IPS-20b (cell line): ENCODE measurements at regions not wholly inside any gene's neighbourhood (a gene's known extent, or its start where the extent isn't known, plus 50 kb on each side); places are given as distances from the start of the nearest gene placed in this dataset.
"Not testable (repeated sequence)": the region's sequence is repeated elsewhere in the genome, so short reads cannot be mapped to it uniquely, and the experiment has no call there.

Experiments
- H3K27ac ChIP-seq: one replicate; pipeline ENCODE4 v1.5.1; 2013; ENCODE audit warnings: low read length
- H3K27me3 ChIP-seq: 2 replicates; pipeline ENCODE4 v1.6.1; 2013; ENCODE audit warnings: mild to moderate bottlenecking, low read length, inconsistent platforms; ENCODE audit not compliant: insufficient read depth
- H3K36me3 ChIP-seq: 2 replicates; pipeline ENCODE4 v1.6.1; 2013; ENCODE audit warnings: low read depth, mild to moderate bottlenecking, inconsistent platforms, low read length, moderate library complexity; ENCODE audit not compliant: insufficient read depth
- H3K4me1 ChIP-seq: 2 replicates; pipeline ENCODE4 v1.6.1; 2013; ENCODE audit warnings: mild to moderate bottlenecking, control low read depth, inconsistent platforms, low read length, moderate library complexity; ENCODE audit not compliant: insufficient read depth
- H3K4me3 ChIP-seq: 2 replicates; pipeline ENCODE4 v1.5.1; 2013; ENCODE audit warnings: mild to moderate bottlenecking, low read length, inconsistent platforms
- H3K9ac ChIP-seq: 2 replicates; pipeline ENCODE4 v1.6.1; 2013; ENCODE audit warnings: low read depth, mild to moderate bottlenecking, inconsistent platforms, low read length, moderate library complexity
- H3K9me3 ChIP-seq: 2 replicates; pipeline ENCODE4 v1.6.1; 2013; ENCODE audit warnings: mild to moderate bottlenecking, low read depth, low read length, inconsistent platforms; ENCODE audit not compliant: insufficient read depth

DNA sequence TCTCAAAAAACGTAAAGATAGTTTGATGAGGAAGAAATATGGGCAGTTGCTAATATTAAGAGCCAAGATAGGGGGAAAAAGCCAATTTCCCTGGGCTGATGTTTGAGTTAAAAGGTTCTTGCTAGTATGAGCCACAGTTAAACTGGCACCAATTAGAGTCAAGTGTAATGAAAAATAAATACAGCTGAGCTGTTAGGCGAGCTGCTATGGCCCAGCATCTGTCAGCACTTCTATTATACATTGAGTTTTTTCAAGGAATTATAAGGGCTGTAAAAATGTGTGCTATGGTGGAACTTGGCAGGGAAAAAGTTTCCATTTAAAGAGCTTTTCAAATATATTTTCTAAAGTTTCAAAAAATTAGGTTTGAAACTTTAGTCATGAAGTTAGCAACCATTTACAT, 279.6 kb downstream of the CYRIA start:
- Histone ChIP-seq H3K4me1 (no peaks in the 10 kb centered on the region), H3K9ac (no peak overlapping the region), H3K9me3 (no peaks in the 10 kb centered on the region)

DNA sequence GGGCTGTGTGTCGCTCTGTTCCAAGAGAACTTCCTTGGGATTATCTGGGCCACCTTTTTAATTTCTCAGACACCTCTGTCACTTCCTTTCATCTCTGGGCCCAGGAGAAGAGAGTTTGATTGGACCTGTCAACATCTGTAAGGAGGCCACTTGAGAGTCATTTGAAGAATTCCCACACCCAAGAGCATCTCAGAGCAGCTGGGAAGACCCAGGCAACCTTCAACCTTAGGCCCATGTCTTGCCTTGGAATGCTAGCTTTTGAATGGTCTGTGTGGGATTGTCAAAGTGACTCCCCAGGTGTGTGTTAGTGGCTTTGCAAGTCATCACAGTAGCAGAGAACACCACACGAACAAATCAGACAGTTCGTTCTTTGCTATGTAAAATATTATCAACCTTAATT, 280.3 kb downstream of the CYRIA start:
- Histone ChIP-seq H3K9ac (no peak overlapping the region), H3K9me3 (no peaks in the 10 kb centered on the region), H3K27me3 (no peaks in the 10 kb centered on the region), H3K27ac (no peak overlapping the region), H3K4me3 (no peak overlapping the region), H3K4me1 (no peaks in the 10 kb centered on the region), H3K36me3 (no peaks in the 10 kb centered on the region)

More for the DNA sequence above, 279.6 kb downstream of the CYRIA start:
- no peaks in the 10 kb centered on the region for H3K27me3 ChIP-seq
- no peak overlapping the region for H3K27ac ChIP-seq
- no peaks in the 10 kb centered on the region for H3K36me3 ChIP-seq
- H3K4me3 ChIP-seq: no peak overlapping the region

DNA sequence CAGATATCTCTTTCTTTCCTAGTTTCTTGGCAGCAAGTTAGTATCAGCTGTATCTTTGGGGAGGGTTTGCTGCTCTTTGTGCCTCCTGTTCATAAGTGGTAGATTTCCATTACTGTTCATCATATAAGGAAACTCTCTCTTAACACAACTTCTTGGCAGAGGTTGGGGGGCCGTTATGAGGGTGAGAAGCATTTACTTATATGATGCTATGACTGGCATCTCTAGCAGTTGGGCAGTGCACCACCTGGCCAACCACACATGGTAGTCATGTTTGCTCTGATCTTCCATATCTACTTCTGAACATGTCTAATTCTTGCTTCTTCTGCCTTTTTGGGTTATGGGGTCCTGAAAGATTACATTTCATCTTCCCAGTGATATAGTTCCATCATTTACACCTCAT, 282.2 kb downstream of the CYRIA start:
- Histone ChIP-seq H3K36me3 (no peaks in the 10 kb centered on the region), H3K9ac (no peak overlapping the region), H3K27me3 (no peaks in the 10 kb centered on the region), H3K27ac (no peak overlapping the region), H3K4me1 (no peaks in the 10 kb centered on the region), H3K4me3 (no peak overlapping the region), H3K9me3 (no peaks in the 10 kb centered on the region)

DNA sequence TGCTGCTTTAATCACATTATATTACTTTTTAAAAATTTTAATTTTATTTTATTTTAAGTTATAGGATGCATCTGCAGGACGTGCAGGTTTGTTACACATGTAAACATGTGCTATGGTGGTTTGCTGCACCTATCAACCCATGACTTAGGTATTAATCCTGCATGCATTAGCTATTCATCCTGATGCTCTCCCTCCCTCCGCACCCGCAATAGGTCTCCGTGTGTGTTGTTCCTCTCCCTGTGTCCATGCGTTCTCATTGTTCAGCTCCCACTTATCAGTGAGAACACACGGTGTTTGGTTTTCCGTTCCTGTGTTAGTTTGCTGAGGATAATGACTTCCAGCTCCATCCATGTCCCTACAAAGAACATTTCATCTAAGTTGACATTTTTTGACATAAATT, 283.2 kb downstream of the CYRIA start:
- Histone ChIP-seq H3K27me3 (no peaks in the 10 kb centered on the region), H3K4me3 (no peak overlapping the region), H3K4me1 (no peaks in the 10 kb centered on the region), H3K9me3 (no peaks in the 10 kb centered on the region), H3K27ac (no peak overlapping the region), H3K9ac (no peak overlapping the region), H3K36me3 (no peaks in the 10 kb centered on the region)

DNA sequence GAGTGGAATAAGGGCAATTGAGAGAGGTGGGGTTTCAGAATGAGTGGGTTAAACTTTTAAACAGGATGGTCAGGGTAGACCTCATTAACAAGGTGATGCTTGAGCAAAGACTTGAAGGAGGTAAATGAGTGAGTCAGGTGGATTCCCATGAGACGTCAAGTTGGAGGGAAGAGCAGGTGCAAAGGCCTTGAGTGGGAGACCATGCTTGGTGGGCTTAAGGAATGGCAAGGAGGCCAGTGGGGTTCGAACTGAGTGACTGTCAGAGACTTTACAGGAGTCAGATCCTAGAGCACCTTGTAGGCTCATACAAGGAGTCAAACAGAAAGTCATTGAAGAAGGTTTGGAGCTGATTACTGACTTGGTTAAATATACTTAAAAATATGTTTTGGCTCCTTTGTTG, 284.1 kb downstream of the CYRIA start:
- H3K4me1 ChIP-seq: no peaks in the 10 kb centered on the region
- no peaks in the 10 kb centered on the region for H3K27me3 ChIP-seq
- no peaks in the 10 kb centered on the region for H3K36me3 ChIP-seq
- no peak overlapping the region for H3K27ac ChIP-seq
- no peaks in the 10 kb centered on the region for H3K9me3 ChIP-seq
- H3K4me3 ChIP-seq: no peak overlapping the region
- H3K9ac ChIP-seq: no peak overlapping the region

DNA sequence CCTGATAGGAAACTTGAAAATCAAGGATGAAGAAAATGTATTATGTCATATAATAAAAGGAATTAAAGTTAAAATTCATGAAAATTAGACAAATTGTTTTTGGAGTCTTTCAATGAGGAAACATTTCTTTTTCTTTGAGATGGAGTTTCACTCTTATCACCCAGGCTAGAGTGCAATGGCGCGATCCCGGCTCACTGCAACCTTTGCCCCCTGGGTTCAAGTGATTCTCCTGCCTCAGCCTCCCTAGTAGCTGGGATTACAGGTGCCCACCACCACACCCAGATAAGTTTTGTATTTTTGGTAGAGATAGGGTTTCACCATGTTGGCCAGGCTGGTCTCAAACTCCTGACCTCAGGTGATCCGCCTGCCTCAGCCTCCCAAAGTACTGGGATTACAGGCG, 285.7 kb downstream of the CYRIA start:
- H3K36me3 ChIP-seq, H3K4me1 ChIP-seq, H3K27me3 ChIP-seq, H3K27ac ChIP-seq, H3K9ac ChIP-seq, H3K9me3 ChIP-seq, H3K4me3 ChIP-seq: not testable (repeated sequence)

DNA sequence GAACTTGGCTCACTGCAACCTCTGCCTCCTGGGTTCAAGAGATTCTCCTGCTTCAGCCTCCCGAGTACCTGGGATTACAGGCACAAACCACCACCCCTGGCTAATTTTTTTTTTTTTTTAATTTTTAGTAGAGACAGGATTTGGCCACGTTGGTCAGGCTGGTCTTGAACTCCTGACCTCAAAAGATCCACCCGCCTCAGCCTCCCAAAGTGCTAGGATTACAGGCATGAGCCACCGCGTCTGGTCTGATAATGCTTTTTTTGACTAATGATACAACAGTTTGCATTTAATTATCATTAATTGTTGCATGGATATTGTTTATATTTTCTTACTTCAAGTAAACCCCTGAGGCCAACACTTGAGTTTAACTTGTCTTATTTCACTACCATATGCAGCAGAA, 286.6 kb downstream of the CYRIA start:
- H3K4me1 ChIP-seq, H3K27me3 ChIP-seq, H3K4me3 ChIP-seq, H3K27ac ChIP-seq, H3K9ac ChIP-seq, H3K36me3 ChIP-seq, H3K9me3 ChIP-seq: not testable (repeated sequence)

DNA sequence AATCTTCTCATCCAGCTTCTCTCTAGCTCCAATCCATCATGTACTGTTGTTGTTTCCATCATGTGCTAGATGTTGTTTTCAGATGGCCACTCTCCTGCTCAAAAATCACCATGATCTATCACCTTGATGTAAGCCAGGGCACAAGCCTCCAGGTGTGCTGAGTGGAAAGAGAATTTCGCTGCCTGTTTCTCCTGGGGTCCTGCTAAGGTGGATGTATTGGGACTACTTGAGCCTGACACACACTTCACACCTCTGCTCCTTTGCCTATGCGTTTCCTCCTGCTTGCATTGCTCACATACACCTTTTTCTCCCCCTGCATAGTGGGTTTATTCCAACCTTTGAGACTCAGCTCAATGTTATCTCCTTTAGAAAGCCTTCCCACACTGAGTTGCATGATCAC, 287.6 kb downstream of the CYRIA start:
- Histone ChIP-seq H3K9ac (no peak overlapping the region), H3K4me3 (no peak overlapping the region), H3K4me1 (no peaks in the 10 kb centered on the region), H3K27me3 (no peaks in the 10 kb centered on the region), H3K27ac (no peak overlapping the region), H3K9me3 (no peaks in the 10 kb centered on the region), H3K36me3 (no peaks in the 10 kb centered on the region)

DNA sequence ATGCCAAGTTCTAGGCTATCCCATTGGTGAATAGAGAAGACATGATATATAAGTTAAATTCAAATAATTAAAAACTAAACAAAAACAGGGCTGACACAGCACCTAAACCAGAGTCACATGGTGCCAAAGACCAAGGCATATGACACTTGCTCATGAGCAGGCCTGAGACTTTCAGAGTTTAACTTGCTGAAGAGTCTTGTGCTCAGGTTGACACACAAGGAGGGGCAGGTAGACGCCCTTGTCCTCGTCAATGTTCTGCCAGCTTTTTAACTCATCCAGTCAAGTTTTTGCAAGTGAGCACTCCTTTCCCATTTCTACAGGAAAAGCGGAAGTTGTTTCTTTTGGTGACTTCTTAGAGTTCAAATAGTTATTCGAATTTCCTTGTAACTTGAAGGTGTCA, 289.7 kb downstream of the CYRIA start:
- Histone ChIP-seq H3K4me1 (no peaks in the 10 kb centered on the region), H3K36me3 (no peaks in the 10 kb centered on the region), H3K27ac (no peak overlapping the region), H3K27me3 (no peaks in the 10 kb centered on the region), H3K4me3 (no peak overlapping the region), H3K9me3 (no peaks in the 10 kb centered on the region), H3K9ac (no peak overlapping the region)

DNA sequence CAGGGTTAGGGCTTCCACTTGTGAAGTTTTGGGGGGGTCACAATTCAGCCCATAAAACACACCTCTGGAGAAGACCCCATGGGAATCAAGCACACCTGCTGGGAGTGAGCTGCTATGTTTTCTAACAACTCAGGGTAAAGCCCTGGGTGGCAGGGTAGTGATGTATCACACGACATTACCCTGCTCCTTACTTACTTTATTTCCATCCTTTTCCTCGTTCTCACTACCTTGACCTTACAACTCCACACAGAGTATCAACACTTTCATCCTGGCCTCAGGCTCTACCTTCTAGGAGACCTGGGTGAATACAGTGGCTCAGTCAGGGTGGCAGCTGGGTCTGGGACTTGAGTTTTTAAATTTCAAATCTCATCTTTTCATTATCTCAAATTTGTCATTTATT, 290.3 kb downstream of the CYRIA start:
- H3K9me3 ChIP-seq: no peaks in the 10 kb centered on the region
- H3K27ac ChIP-seq: no peak overlapping the region
- H3K4me3 ChIP-seq: no peak overlapping the region
- H3K4me1 ChIP-seq: no peaks in the 10 kb centered on the region
- H3K27me3 ChIP-seq: no peaks in the 10 kb centered on the region
- no peak overlapping the region for H3K9ac ChIP-seq
- no peaks in the 10 kb centered on the region for H3K36me3 ChIP-seq

DNA sequence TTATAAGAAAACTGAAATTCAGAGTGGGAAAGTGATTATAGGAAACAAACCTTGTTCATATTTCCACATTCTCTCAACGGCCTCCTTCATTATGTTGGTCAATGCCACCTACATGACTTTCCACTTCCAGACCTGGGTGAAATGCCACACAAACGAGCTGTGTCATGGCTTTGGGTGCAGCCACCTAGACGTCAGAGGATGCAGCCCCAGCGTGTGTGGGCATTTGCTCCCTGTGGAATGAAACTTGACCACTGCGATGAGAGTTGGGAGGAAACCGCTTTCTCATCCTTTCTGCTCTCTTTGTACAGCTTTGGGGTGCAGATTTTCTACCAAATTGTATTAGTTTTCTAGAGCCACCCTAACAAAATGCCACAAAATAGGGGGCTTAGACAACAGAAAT, 291.0 kb downstream of the CYRIA start:
- H3K4me1 ChIP-seq: no peaks in the 10 kb centered on the region
- no peaks in the 10 kb centered on the region for H3K27me3 ChIP-seq
- no peak overlapping the region for H3K27ac ChIP-seq
- no peak overlapping the region for H3K9ac ChIP-seq
- no peaks in the 10 kb centered on the region for H3K9me3 ChIP-seq
- H3K36me3 ChIP-seq: no peaks in the 10 kb centered on the region
- no peak overlapping the region for H3K4me3 ChIP-seq

DNA sequence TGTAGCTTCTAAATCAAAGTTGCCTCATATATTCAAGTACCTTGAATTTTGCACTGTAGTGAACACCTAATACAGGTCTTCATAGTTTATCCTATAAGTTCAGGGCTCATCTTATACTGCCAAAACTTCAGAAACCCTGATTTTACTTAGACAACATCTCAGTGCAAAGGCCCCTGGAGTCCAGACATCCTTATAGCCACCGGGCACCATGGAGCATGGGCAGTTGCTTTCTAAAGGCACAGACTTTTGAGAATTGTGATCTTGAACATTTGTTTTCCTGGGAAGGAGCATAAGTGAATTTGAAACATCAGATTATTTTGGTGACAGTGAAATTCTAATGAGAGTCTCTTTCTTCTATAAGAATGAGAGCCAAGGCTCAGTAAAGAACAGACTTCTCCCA, 292.3 kb downstream of the CYRIA start:
- Histone ChIP-seq H3K4me1 (no peaks in the 10 kb centered on the region), H3K27me3 (no peaks in the 10 kb centered on the region), H3K36me3 (no peaks in the 10 kb centered on the region), H3K4me3 (no peak overlapping the region), H3K9ac (no peak overlapping the region), H3K27ac (no peak overlapping the region), H3K9me3 (no peaks in the 10 kb centered on the region)

DNA sequence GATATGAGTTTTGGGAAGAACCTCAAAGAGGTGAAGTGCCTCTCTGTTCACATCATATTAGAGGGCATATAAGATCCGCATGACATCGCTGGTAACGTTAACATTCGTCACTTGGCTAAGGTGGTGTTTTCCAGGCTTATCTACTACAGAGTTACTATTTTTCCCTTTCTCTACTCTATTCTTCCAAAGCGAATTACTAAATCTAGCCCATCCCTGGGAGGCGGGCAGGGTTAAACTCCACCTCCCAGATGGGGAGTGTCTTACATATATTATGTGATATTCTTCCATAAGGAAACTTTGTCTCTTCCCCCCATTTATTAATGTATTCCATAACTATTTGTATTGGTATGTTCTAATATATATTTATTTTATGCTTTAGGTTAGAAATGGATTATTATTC, 293.9 kb downstream of the CYRIA start:
- no peaks in the 10 kb centered on the region for H3K36me3 ChIP-seq
- H3K27me3 ChIP-seq: no peaks in the 10 kb centered on the region
- H3K9me3 ChIP-seq: no peaks in the 10 kb centered on the region
- H3K27ac ChIP-seq: no peak overlapping the region
- no peak overlapping the region for H3K4me3 ChIP-seq
- H3K9ac ChIP-seq: no peak overlapping the region
- H3K4me1 ChIP-seq: no peaks in the 10 kb centered on the region
